Esophagus muscularis mucosa (tissue), 4 donors: ENCODE measurements at regions not wholly inside any gene's neighbourhood (a gene's known extent, or its start where the extent isn't known, plus 50 kb on each side); places are given as distances from the start of the nearest gene placed in this dataset.

ENCODE experiments used
- DNase-seq: peaks from one replicate; pipeline ENCODE4 v3.0.0-alpha.2; 2017; ENCODE audit errors: extremely low spot score
- H3K27ac ChIP-seq, 4 donors: fragments of 200-600 bp; sonication (generic); replicated peaks in 1 of 4; 1 replicate in 3 of 4; 2 replicates in 1 of 4; pipeline ENCODE4 v1.5.1; 2016 to 2019; ENCODE audit warnings: mild to moderate bottlenecking in 1 of 4
- H3K27me3 ChIP-seq, 4 donors: fragments of 200-600 bp; sonication (generic); one replicate each; pipeline versions ENCODE4 v1.5.1 to v1.6.0; 2016 to 2019
- H3K36me3 ChIP-seq, 4 donors: fragments of 200-600 bp; sonication (generic); one replicate each; pipeline ENCODE4 v1.5.1; 2016 to 2019
- H3K4me1 ChIP-seq, 4 donors: fragments of 200-600 bp; sonication (generic); one replicate each; pipeline ENCODE4 v1.5.1; 2016 to 2019
- H3K4me3 ChIP-seq, 4 donors: fragments of 200-600 bp; sonication (generic); 1 replicate in 2 of 4; 2 replicates in 2 of 4; pipeline ENCODE4 v1.5.1; 2016 to 2019; ENCODE audit warnings: mild to moderate bottlenecking in 4 of 4, moderate library complexity in 1 of 4
- H3K9me3 ChIP-seq, 4 donors: fragments of 200-600 bp; sonication (generic); 1 replicate in 3 of 4; 2 replicates in 1 of 4; pipeline ENCODE4 v1.5.1; 2016 to 2019
- EP300 ChIP-seq: sonication (generic); formaldehyde crosslinking; IDR thresholded peaks from one replicate; pipeline ENCODE4 v1.6.1; 2017; ENCODE audit warnings: antibody characterized with exemption
- POLR2A ChIP-seq: fragments of 450-650 bp; IDR thresholded peaks from one replicate; pipeline ENCODE4 v1.6.1; 2017; ENCODE audit warnings: antibody characterized with exemption, moderate library complexity, mild to moderate bottlenecking, low read depth
- POLR2AphosphoS5 ChIP-seq, 2 donors: sonication (generic); formaldehyde crosslinking; IDR thresholded peaks; one replicate each; pipeline ENCODE4 v1.6.1; 2017; ENCODE audit warnings: antibody characterized with exemption in 2 of 2
- WGBS: methylation state at CpG from one replicate; pipeline ENCODE4 v1.1.5; 2018; 5-methylcytosine and 5-hydroxymethylcytosine counted together
- intact Hi-C: fragments of 100-400 bp; cut with DNase I; formaldehyde crosslinking; loops from one replicate; pipeline ENCODE4 v1.15.1; 2023
- TF ChIP-seq, protein P1 (sequence below), 3 experiments: fragments of 200-600 bp in 2 of 3; fragments of 450-650 bp in 1 of 3; sonication (generic) in 2 of 3; IDR thresholded peaks; one replicate each; pipeline ENCODE4 v1.5.1; 2017 to 2019; ENCODE audit warnings: antibody characterized with exemption in 3 of 3, mild to moderate bottlenecking in 2 of 3, moderate library complexity in 1 of 3

DNA sequence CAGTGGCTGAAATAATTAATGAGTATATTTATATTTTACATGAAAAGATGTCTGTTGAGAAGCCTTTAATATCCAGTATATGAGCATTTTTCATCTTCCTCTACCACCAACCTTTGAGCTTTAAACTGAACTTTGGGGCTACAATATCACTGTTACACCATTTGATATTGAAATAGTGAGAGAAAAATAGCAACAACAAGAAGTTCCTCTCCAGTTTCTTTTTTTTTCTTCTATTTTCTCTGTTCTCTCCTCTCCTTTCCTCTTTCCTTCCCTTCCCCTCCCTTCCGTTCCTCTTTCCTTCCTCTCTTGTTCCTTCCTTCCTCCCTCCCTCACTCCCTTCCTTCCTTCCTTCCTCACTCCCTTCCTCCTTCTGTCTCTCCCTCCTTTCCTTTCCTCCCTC, 1591.4 kb downstream of the PLA2G4A start:
- Histone ChIP-seq H3K4me3 (no peak overlapping the region), H3K27me3 (no peaks in the 10 kb centered on the region), H3K9me3 (no peaks in the 10 kb centered on the region), H3K4me1 (no peaks in the 10 kb centered on the region), H3K27ac (no peak overlapping the region), H3K36me3 (no peaks in the 10 kb centered on the region)
- TF ChIP-seq POLR2A (no peak), POLR2AphosphoS5 (IDR thresholded peaks at IDR 0.05) (no peak), EP300 (no peak)
- TF ChIP-seq, protein P1, sequence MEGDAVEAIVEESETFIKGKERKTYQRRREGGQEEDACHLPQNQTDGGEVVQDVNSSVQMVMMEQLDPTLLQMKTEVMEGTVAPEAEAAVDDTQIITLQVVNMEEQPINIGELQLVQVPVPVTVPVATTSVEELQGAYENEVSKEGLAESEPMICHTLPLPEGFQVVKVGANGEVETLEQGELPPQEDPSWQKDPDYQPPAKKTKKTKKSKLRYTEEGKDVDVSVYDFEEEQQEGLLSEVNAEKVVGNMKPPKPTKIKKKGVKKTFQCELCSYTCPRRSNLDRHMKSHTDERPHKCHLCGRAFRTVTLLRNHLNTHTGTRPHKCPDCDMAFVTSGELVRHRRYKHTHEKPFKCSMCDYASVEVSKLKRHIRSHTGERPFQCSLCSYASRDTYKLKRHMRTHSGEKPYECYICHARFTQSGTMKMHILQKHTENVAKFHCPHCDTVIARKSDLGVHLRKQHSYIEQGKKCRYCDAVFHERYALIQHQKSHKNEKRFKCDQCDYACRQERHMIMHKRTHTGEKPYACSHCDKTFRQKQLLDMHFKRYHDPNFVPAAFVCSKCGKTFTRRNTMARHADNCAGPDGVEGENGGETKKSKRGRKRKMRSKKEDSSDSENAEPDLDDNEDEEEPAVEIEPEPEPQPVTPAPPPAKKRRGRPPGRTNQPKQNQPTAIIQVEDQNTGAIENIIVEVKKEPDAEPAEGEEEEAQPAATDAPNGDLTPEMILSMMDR (IDR thresholded peaks at IDR 0.05), result no peak
- DNase-seq, result no peak
- 81% methylated on average over 1 of the region's 1 CpG for WGBS
- intact Hi-C loops, result no loop called here

DNA sequence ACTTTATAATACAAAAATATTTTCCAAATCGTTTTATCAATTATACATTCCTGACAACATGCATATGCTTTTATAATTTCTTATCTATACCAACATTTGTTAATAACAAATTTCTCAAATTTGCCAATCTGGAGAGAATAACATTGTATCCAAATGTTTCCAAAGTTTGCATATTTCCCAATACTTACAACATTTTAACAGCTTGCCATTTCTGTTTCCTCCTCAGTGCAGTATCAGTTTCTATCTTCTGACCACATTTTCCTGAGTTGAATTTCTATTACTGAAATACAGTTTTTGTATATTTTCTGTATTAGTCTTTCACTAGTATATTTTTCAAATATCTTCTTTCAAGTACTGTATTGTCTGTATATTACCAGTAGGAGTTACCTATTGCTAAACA, 1594.3 kb downstream of the PLA2G4A start:
- 63% methylated on average over 1 of the region's 1 CpG for WGBS
- DNase-seq, result no peak
- H3K4me1 ChIP-seq, result no peaks in the 10 kb centered on the region
- TF ChIP-seq POLR2AphosphoS5 (IDR thresholded peaks at IDR 0.05) (no peak), POLR2A (no peak), EP300 (no peak)
- TF ChIP-seq, protein P1 (IDR thresholded peaks at IDR 0.05), result no peak
- no peak overlapping the region for H3K4me3 ChIP-seq
- no peaks in the 10 kb centered on the region for H3K27me3 ChIP-seq
- no peaks in the 10 kb centered on the region for H3K9me3 ChIP-seq
- no peaks in the 10 kb centered on the region for H3K36me3 ChIP-seq
- intact Hi-C loops, result no loop called here
- H3K27ac ChIP-seq, result no peak overlapping the region

- H3K4me3 ChIP-seq, result no peak overlapping the region
- H3K36me3 ChIP-seq, result no peaks in the 10 kb centered on the region
- H3K27me3 ChIP-seq, result no peaks in the 10 kb centered on the region
- no peak for DNase-seq
- no peaks in the 10 kb centered on the region for H3K9me3 ChIP-seq
- TF ChIP-seq EP300 (no peak), POLR2AphosphoS5 (IDR thresholded peaks at IDR 0.05) (no peak), POLR2A (no peak)
- TF ChIP-seq, protein P1 (IDR thresholded peaks at IDR 0.05), result no peak
- no peak overlapping the region for H3K27ac ChIP-seq
- 76% methylated on average over 1 of the region's 1 CpG for WGBS
- intact Hi-C loops, result no loop called here
- no peaks in the 10 kb centered on the region for H3K4me1 ChIP-seq
Observed at GRCh38 chr1:188424176-188424575, 1595.4 kb downstream of the PLA2G4A start.

GRCh38 chr1:188425687-188426086, 1596.9 kb downstream of the PLA2G4A start:
- H3K4me3 ChIP-seq, result no peak overlapping the region
- H3K36me3 ChIP-seq, result no peaks in the 10 kb centered on the region
- H3K4me1 ChIP-seq, result no peaks in the 10 kb centered on the region
- H3K27ac ChIP-seq, result no peak overlapping the region
- no peaks in the 10 kb centered on the region for H3K27me3 ChIP-seq
- WGBS, result 81% methylated on average over 4 of the region's 4 CpGs
- intact Hi-C loops, result no loop called here
- TF ChIP-seq, protein P1 (IDR thresholded peaks at IDR 0.05), result no peak
- TF ChIP-seq EP300 (no peak), POLR2A (no peak), POLR2AphosphoS5 (IDR thresholded peaks at IDR 0.05) (no peak)
- DNase-seq, result no peak
- H3K9me3 ChIP-seq, result no peaks in the 10 kb centered on the region

- no peak overlapping the region for H3K4me3 ChIP-seq
- no peak overlapping the region for H3K27ac ChIP-seq
- H3K36me3 ChIP-seq, result no peaks in the 10 kb centered on the region
- TF ChIP-seq EP300 (no peak), POLR2A (no peak), POLR2AphosphoS5 (IDR thresholded peaks at IDR 0.05) (no peak)
- TF ChIP-seq, protein P1 (IDR thresholded peaks at IDR 0.05), result no peak
- DNase-seq, result no peak
- H3K4me1 ChIP-seq, result no peaks in the 10 kb centered on the region
- no peaks in the 10 kb centered on the region for H3K27me3 ChIP-seq
- no peaks in the 10 kb centered on the region for H3K9me3 ChIP-seq
- intact Hi-C loops, result no loop called here
Observed at GRCh38 chr1:188426561-188426960, 1597.8 kb downstream of the PLA2G4A start.
